DND-41 (cell line): ENCODE measurements at regions not wholly inside any gene's neighbourhood (a gene's known extent, or its start where the extent isn't known, plus 50 kb on each side); places are given as distances from the start of the nearest gene placed in this dataset.

Experiments
- ATAC-seq: fragments of 200-7000 bp; cut with Tn5 transposase; 3 replicates; pipeline ENCODE4 v1.9.1; 2021; ENCODE audit warnings: low read depth; ENCODE audit not compliant: insufficient read depth
- DNase-seq: peaks from one replicate; pipeline ENCODE4 v3.0.0-alpha.2; 2020
- H2AFZ ChIP-seq: 2 replicates; pipeline ENCODE4 v1.6.0; 2012; ENCODE audit warnings: low read depth, low read length
- H3K27ac ChIP-seq: 2 replicates; pipeline ENCODE4 v1.5.1; 2012; ENCODE audit warnings: low read length, inconsistent platforms
- H3K27me3 ChIP-seq: fragments of 200-600 bp; sonication (generic); 2 replicates; pipeline ENCODE4 v1.6.0; 2012; ENCODE audit warnings: low read length, mild to moderate bottlenecking, inconsistent platforms; ENCODE audit not compliant: insufficient read depth, poor library complexity
- H3K36me3 ChIP-seq: 2 replicates; pipeline ENCODE4 v1.5.1; 2012; ENCODE audit warnings: low read length, inconsistent platforms; ENCODE audit not compliant: insufficient read depth
- H3K4me1 ChIP-seq: 2 replicates; pipeline ENCODE4 v1.5.1; 2012; ENCODE audit warnings: mild to moderate bottlenecking, low read length; ENCODE audit not compliant: insufficient read depth
- H3K4me2 ChIP-seq: 2 replicates; pipeline ENCODE4 v1.6.0; 2012; ENCODE audit warnings: mild to moderate bottlenecking, moderate library complexity, low read length, inconsistent platforms; ENCODE audit not compliant: insufficient read depth
- H3K4me3 ChIP-seq, 2 experiments: fragments of 200-600 bp in 1 of 2; shearing (Covaris generic) in 1 of 2; 2 replicates each; pipeline ENCODE4 v1.5.1; 2012 to 2016; ENCODE audit warnings: inconsistent platforms in 2 of 2, low read length in 2 of 2, mild to moderate bottlenecking in 2 of 2, low read depth in 1 of 2, moderate library complexity in 1 of 2
- H3K79me2 ChIP-seq: 2 replicates; pipeline ENCODE4 v1.6.0; 2012; ENCODE audit warnings: low read length, inconsistent platforms; ENCODE audit not compliant: insufficient read depth
- H3K9ac ChIP-seq: 2 replicates; pipeline ENCODE4 v1.6.0; 2012; ENCODE audit warnings: low read depth, mild to moderate bottlenecking, inconsistent platforms, low read length, moderate library complexity
- H3K9me3 ChIP-seq: 2 replicates; pipeline ENCODE4 v1.5.1; 2012; ENCODE audit warnings: low read length, moderate library complexity, mild to moderate bottlenecking, inconsistent platforms; ENCODE audit not compliant: insufficient read depth, severe bottlenecking
- H4K20me1 ChIP-seq: 2 replicates; pipeline ENCODE4 v1.6.0; 2012; ENCODE audit warnings: low read length; ENCODE audit not compliant: insufficient read depth
- EZH2 ChIP-seq: IDR thresholded peaks from 3 replicates; pipeline ENCODE4 v1.6.1; 2012; ENCODE audit warnings: borderline replicate concordance, low read depth, mild to moderate bottlenecking, moderate library complexity, low read length, inconsistent platforms; ENCODE audit not compliant: severe bottlenecking
- TF ChIP-seq, protein P1 (sequence below): IDR thresholded peaks from 2 replicates; pipeline ENCODE4 v1.5.1; 2012; ENCODE audit warnings: borderline replicate concordance, low read length, moderate library complexity, mild to moderate bottlenecking; ENCODE audit not compliant: poor library complexity, severe bottlenecking; ENCODE audit errors: extremely low read depth

DNA sequence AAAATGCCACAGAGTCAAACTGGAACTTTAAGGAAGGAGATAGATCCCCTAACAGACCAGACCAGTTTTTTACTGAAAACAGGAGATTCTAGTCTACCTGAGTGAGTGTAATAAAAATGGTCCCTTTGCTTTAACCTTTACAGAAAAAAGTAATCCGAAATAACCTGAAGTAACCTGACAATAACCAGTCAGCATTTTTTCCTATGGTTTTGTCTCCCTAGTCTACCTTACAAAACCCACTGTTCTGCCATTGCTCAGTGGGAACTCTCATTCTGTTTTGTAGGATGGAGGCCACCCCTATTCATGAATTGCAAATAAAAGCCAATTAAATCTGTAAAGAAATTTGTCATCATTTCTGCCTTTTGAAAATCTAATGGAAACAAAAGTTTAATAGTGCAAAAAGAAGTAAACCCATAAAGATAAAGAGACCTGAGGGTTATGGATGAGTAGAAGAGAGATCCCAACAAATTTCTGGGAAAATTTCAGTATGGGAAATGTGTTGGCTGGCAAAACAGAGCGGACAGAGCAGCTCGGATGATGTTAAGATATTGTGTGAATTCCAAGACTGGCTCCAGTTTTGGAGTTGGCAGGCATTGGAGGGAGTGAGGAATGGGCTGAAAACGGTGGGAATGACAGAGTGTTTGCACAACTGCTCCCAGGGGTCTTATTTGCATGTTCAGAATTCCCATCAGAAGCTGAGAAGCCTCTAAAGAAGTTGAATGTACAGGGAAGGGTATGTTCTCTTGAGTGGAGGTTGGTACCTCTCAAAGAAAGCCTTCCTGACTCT lies 104.7 kb upstream of the RALGAPA2 start:
- DNase-seq (no peak), ATAC-seq (no peak)
- Histone ChIP-seq H3K27me3 (peaks cover 4% of the 10 kb centered on the region), H3K4me1 (no peaks in the 10 kb centered on the region), H3K9me3 (no peaks in the 10 kb centered on the region), H3K79me2 (no peaks in the 10 kb centered on the region), H3K4me2 (no peak overlapping the region), H3K9ac (no peak overlapping the region), H2AFZ (no peak overlapping the region), H3K36me3 (no peaks in the 10 kb centered on the region), H3K4me3 (no peak overlapping the region), H4K20me1 (no peaks in the 10 kb centered on the region), H3K27ac (no peak overlapping the region)
- TF ChIP-seq, protein P1, sequence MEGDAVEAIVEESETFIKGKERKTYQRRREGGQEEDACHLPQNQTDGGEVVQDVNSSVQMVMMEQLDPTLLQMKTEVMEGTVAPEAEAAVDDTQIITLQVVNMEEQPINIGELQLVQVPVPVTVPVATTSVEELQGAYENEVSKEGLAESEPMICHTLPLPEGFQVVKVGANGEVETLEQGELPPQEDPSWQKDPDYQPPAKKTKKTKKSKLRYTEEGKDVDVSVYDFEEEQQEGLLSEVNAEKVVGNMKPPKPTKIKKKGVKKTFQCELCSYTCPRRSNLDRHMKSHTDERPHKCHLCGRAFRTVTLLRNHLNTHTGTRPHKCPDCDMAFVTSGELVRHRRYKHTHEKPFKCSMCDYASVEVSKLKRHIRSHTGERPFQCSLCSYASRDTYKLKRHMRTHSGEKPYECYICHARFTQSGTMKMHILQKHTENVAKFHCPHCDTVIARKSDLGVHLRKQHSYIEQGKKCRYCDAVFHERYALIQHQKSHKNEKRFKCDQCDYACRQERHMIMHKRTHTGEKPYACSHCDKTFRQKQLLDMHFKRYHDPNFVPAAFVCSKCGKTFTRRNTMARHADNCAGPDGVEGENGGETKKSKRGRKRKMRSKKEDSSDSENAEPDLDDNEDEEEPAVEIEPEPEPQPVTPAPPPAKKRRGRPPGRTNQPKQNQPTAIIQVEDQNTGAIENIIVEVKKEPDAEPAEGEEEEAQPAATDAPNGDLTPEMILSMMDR, result no peak
- TF ChIP-seq EZH2, result no peak

DNA sequence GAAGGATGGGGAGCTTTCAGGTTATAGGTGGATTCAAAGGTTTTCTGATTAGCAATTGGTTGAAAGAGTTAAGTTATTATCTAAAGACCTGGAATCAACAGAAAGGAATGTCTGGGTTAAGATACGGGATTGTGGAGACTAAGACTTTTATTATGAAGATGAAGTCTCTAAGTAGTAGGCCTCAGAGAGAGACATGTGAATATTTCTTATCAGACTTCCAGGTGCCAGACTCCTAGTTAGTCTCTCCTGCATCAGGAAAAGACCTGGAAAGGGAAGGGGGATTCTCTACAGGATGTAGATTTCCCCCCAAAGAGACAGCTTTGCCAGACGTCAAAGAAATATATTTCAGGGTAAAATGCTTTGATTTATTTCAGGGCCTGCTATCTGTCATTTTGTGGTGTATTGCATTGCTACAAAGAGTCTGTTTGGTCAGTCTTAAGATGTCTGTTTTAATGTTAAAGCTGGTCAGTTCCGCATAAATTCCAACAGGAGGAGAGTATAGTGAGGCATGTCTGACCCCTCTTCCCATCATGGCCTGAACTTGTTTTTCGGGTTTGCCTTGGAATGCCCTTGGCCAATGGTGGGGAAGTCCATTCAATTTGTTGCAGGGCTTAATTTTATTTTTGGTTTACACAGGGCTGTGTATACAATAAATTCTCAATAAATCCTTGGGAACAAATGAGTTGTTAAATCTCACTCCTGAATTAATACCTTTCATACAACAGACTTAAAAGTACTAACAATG lies 103.4 kb upstream of the RALGAPA2 start:
- no peak overlapping the region for H3K9ac ChIP-seq
- TF ChIP-seq EZH2, result no peak
- TF ChIP-seq, protein P1, result no peak
- no peak overlapping the region for H3K4me2 ChIP-seq
- no peak for DNase-seq
- H3K79me2 ChIP-seq, result no peaks in the 10 kb centered on the region
- no peak for ATAC-seq
- no peaks in the 10 kb centered on the region for H4K20me1 ChIP-seq
- no peaks in the 10 kb centered on the region for H3K4me1 ChIP-seq
- H3K27ac ChIP-seq, result no peak overlapping the region
- no peaks in the 10 kb centered on the region for H3K36me3 ChIP-seq
- no peaks in the 10 kb centered on the region for H3K9me3 ChIP-seq
- H2AFZ ChIP-seq, result no peak overlapping the region
- no peaks in the 10 kb centered on the region for H3K27me3 ChIP-seq
- H3K4me3 ChIP-seq, result no peak overlapping the region

DNA sequence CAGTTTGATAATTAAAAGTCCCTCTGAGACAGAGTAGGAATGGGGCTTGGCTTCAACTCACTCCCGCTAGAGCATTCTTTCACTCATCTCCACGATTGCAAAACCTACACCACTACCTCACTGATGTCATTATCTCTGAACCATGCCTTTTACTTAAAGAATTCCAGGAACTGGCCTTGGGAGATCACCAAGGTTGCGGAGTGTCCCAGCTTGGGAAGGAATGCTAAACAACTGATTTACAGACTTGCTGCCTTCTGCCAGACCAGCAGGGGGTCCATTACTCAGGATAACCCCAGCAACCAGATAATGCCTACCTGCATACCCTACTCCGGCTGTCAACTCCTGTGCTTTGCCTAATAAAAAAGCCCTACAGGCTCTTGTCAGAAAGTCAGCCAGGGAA lies 102.2 kb upstream of the RALGAPA2 start:
- Histone ChIP-seq H3K36me3 (no peaks in the 10 kb centered on the region), H3K79me2 (no peaks in the 10 kb centered on the region), H4K20me1 (no peaks in the 10 kb centered on the region), H3K4me1 (no peaks in the 10 kb centered on the region), H3K4me2 (no peak overlapping the region), H3K9me3 (no peaks in the 10 kb centered on the region), H3K27ac (no peak overlapping the region), H2AFZ (no peak overlapping the region), H3K27me3 (no peaks in the 10 kb centered on the region), H3K4me3 (no peak overlapping the region), H3K9ac (no peak overlapping the region)
- no peak for ATAC-seq
- TF ChIP-seq, protein P1, result no peak
- no peak for TF ChIP-seq EZH2
- no peak for DNase-seq
